Endodermal cell (in vitro differentiated cells): ENCODE measurements at regions not wholly inside any gene's neighbourhood (a gene's known extent, or its start where the extent isn't known, plus 50 kb on each side); places are given as distances from the start of the nearest gene placed in this dataset.

Experiments
- DNase-seq: peaks from one replicate; pipeline ENCODE4 v3.0.0-alpha.2; 2017
- H3K27ac ChIP-seq: 2 replicates; pipeline ENCODE4 v1.5.1; 2013; ENCODE audit warnings: mild to moderate bottlenecking, low read depth, low read length, moderate library complexity
- H3K27me3 ChIP-seq: 2 replicates; pipeline ENCODE4 v1.6.1; 2013; ENCODE audit warnings: mild to moderate bottlenecking, low read length, moderate library complexity; ENCODE audit not compliant: insufficient read depth, control insufficient read depth, poor library complexity, severe bottlenecking
- H3K36me3 ChIP-seq: 2 replicates; pipeline ENCODE4 v1.7.0; 2013; ENCODE audit warnings: mild to moderate bottlenecking, low read length, moderate library complexity; ENCODE audit not compliant: control insufficient read depth, insufficient read depth
- H3K4me1 ChIP-seq: one replicate; pipeline ENCODE4 v1.7.0; 2013; ENCODE audit warnings: low read length; ENCODE audit not compliant: control insufficient read depth, insufficient read depth
- H3K4me3 ChIP-seq: 2 replicates; pipeline ENCODE4 v1.5.1; 2013; ENCODE audit warnings: mild to moderate bottlenecking, low read length, moderate library complexity
- H3K9ac ChIP-seq: 2 replicates; pipeline ENCODE4 v1.6.1; 2013; ENCODE audit warnings: mild to moderate bottlenecking, low read length, moderate library complexity; ENCODE audit not compliant: poor library complexity, severe bottlenecking; ENCODE audit errors: extremely low read depth
- H3K9me3 ChIP-seq: 2 replicates; pipeline ENCODE4 v1.6.1; 2013; ENCODE audit warnings: mild to moderate bottlenecking, low read length, moderate library complexity; ENCODE audit not compliant: control insufficient read depth
- H3K27ac Mint-ChIP-seq: 2 replicates; pipeline ENCODE4 v1.8.0; 2020; ENCODE audit warnings: mixed read lengths
- H3K27me3 Mint-ChIP-seq: 2 replicates; pipeline ENCODE4 v1.8.0; 2021; ENCODE audit warnings: mild to moderate bottlenecking, mixed read lengths; ENCODE audit not compliant: insufficient read depth
- H3K36me3 Mint-ChIP-seq: 2 replicates; pipeline ENCODE4 v1.8.0; 2020; ENCODE audit warnings: low read depth, mixed read lengths
- H3K4me1 Mint-ChIP-seq: 2 replicates; pipeline ENCODE4 v1.8.0; 2020; ENCODE audit warnings: mixed read lengths
- H3K4me3 Mint-ChIP-seq: 2 replicates; pipeline ENCODE4 v1.8.0; 2020; ENCODE audit warnings: mild to moderate bottlenecking, moderate library complexity, mixed read lengths
- H3K9me3 Mint-ChIP-seq: 2 replicates; pipeline ENCODE4 v1.8.0; 2020; ENCODE audit warnings: mild to moderate bottlenecking, mixed read lengths
- CTCF ChIP-seq: fragments of 200-600 bp; sonication (generic); conservative IDR thresholded peaks from 2 replicates; pipeline ENCODE4 v1.5.0; 2021; ENCODE audit warnings: antibody characterized with exemption, mild to moderate bottlenecking
- WGBS, 2 experiments: methylation state at CpG; one replicate each; pipeline versions ENCODE4 v1.1.5 to v1.1.7; 2013; ENCODE audit warnings: missing lambda C conversion rate in 2 of 2, mixed read lengths in 1 of 2; ENCODE audit not compliant: insufficient coverage in 1 of 2, insufficient read length in 1 of 2; 5-methylcytosine and 5-hydroxymethylcytosine counted together

GRCh38 chr12:86373813-86374212 is 117.6 kb upstream of the MGAT4C start:
- no peaks in the 10 kb centered on the region for H3K36me3 ChIP-seq
- Mint-ChIP-seq H3K4me3 (no peak overlapping the region), H3K27me3 (no peaks in the 10 kb centered on the region), H3K4me1 (no peaks in the 10 kb centered on the region), H3K9me3 (no peaks in the 10 kb centered on the region), H3K27ac (no peak overlapping the region), H3K36me3 (no peaks in the 10 kb centered on the region)
- no peaks in the 10 kb centered on the region for H3K4me1 ChIP-seq
- no peak overlapping the region for H3K9ac ChIP-seq
- no peaks in the 10 kb centered on the region for H3K9me3 ChIP-seq
- no peak for TF ChIP-seq CTCF
- H3K27me3 ChIP-seq: no peaks in the 10 kb centered on the region
- no peak overlapping the region for H3K27ac ChIP-seq
- H3K4me3 ChIP-seq: no peak overlapping the region
- WGBS, 2 experiments: 80 to 94% methylated on average over 1 of the region's 1 CpG
- no peak for DNase-seq

DNA sequence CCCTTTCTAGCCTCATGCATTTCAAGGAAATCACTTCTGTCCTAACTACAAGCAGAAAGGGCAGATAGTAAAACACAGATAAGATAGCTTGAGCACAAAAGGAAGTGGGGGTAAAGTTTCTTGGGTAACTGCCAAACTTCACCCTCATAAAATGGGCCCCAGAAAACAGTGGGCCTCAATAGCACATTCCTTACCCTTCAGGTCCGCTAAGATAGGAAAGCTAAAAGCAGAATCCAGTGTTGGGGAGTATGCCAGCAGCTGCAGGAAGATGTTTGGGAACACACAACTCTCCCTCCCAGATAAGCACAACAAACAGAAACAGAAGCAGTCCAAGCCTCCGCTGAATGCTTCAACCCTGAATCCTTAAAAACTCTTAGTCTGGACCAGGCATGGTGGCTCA is 110.9 kb upstream of the MGAT4C start:
- Mint-ChIP-seq H3K36me3 (peaks cover 6% of the 10 kb centered on the region), H3K27ac (no peak overlapping the region), H3K4me1 (no peaks in the 10 kb centered on the region), H3K4me3 (no peak overlapping the region), H3K9me3 (peaks cover 16% of the 10 kb centered on the region), H3K27me3 (no peaks in the 10 kb centered on the region)
- Histone ChIP-seq H3K4me3 (no peak overlapping the region), H3K27me3 (no peaks in the 10 kb centered on the region), H3K36me3 (no peaks in the 10 kb centered on the region), H3K27ac (no peak overlapping the region), H3K9me3 (peaks cover 5% of the 10 kb centered on the region), H3K4me1 (no peaks in the 10 kb centered on the region), H3K9ac (no peak overlapping the region)
- DNase-seq: no peak
- TF ChIP-seq CTCF: no peak
- 92% methylated on average over 2 of the region's 2 CpGs; no CpG with 5 or more reads in 1 of the 2 experiments for WGBS, 2 experiments

DNA sequence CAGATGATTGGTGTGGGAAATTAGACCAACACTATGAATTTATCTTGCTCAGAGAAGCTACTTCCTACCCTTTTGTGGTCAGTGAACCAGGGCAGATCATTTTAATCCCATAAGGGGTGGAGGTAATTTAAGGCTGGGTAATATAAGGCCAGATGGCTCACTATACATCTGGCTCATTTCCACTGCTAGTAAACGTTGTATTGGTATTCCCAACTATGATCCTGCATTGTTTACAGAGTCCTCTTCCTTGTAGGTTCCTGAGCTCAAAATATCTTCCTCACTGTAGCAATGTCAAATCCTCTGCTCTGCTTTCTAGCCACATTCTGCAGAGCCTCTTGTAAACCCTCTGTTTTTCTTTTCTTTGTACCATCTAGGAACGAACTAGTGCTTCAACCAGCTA is 93.0 kb upstream of the MGAT4C start:
- no peak for DNase-seq
- no peaks in the 10 kb centered on the region for H3K36me3 ChIP-seq
- H3K27me3 ChIP-seq: no peaks in the 10 kb centered on the region
- Mint-ChIP-seq H3K27ac (no peak overlapping the region), H3K9me3 (no peaks in the 10 kb centered on the region), H3K4me1 (peaks cover 4% of the 10 kb centered on the region), H3K36me3 (no peaks in the 10 kb centered on the region), H3K4me3 (no peak overlapping the region), H3K27me3 (no peaks in the 10 kb centered on the region)
- no peaks in the 10 kb centered on the region for H3K9me3 ChIP-seq
- no peaks in the 10 kb centered on the region for H3K4me1 ChIP-seq
- no peak overlapping the region for H3K4me3 ChIP-seq
- no peak overlapping the region for H3K27ac ChIP-seq
- no peak overlapping the region for H3K9ac ChIP-seq
- 75% methylated on average over 2 of the region's 2 CpGs for WGBS, 2 experiments
- TF ChIP-seq CTCF: no peak
